ENCODE measurements at regions not wholly inside any gene's neighbourhood (a gene's known extent, or its start where the extent isn't known, plus 50 kb on each side); places are given as distances from the start of the nearest gene placed in this dataset.

GRCh38 chr1:57908147-57908890 is 484.5 kb upstream of the DAB1 start:
- no peak overlapping the region for H3K4me3 ChIP-seq (ENCODE audit: low read length)
- WGBS (ENCODE audit: insufficient coverage): no CpG with 5 or more reads among the region's 6 CpGs
- no peak overlapping the region for H3K27ac ChIP-seq (ENCODE audit: low read length)
- no peaks in the 10 kb centered on the region for H3K9me3 ChIP-seq (replicated peaks; ENCODE audit: control insufficient read depth, low read depth, low read length)
- DNase-seq: no peak
- H3K4me1 ChIP-seq (ENCODE audit: control insufficient read depth, insufficient read depth, low read length): no peaks in the 10 kb centered on the region
- no peaks in the 10 kb centered on the region for H3K36me3 ChIP-seq (ENCODE audit: control insufficient read depth, insufficient read depth, low read length)
- H3K27me3 ChIP-seq (ENCODE audit: control insufficient read depth, insufficient read depth, low read length): no peaks in the 10 kb centered on the region

GRCh38 chr1:57901208-57901919 is 477.5 kb upstream of the DAB1 start:
- DNase-seq: no peak
- 40% methylated on average over 1 of the region's 7 CpGs for WGBS (ENCODE audit: insufficient coverage)
- no peaks in the 10 kb centered on the region for H3K9me3 ChIP-seq (replicated peaks; ENCODE audit: control insufficient read depth, low read depth, low read length)
- H3K4me3 ChIP-seq (ENCODE audit: low read length): no peak overlapping the region
- no peaks in the 10 kb centered on the region for H3K27me3 ChIP-seq (ENCODE audit: control insufficient read depth, insufficient read depth, low read length)
- H3K36me3 ChIP-seq (ENCODE audit: control insufficient read depth, insufficient read depth, low read length): no peaks in the 10 kb centered on the region
- H3K27ac ChIP-seq (ENCODE audit: low read length): no peak overlapping the region
- H3K4me1 ChIP-seq (ENCODE audit: control insufficient read depth, insufficient read depth, low read length): no peaks in the 10 kb centered on the region

GRCh38 chr1:57898531-57898930 is 474.7 kb upstream of the DAB1 start:
- no peak overlapping the region for H3K4me3 ChIP-seq (ENCODE audit: low read length)
- WGBS (ENCODE audit: insufficient coverage): no CpG with 5 or more reads among the region's 7 CpGs
- no peaks in the 10 kb centered on the region for H3K9me3 ChIP-seq (replicated peaks; ENCODE audit: control insufficient read depth, low read depth, low read length)
- H3K27ac ChIP-seq (ENCODE audit: low read length): no peak overlapping the region
- no peaks in the 10 kb centered on the region for H3K27me3 ChIP-seq (ENCODE audit: control insufficient read depth, insufficient read depth, low read length)
- no peak for DNase-seq
- H3K36me3 ChIP-seq (ENCODE audit: control insufficient read depth, insufficient read depth, low read length): no peaks in the 10 kb centered on the region
- no peaks in the 10 kb centered on the region for H3K4me1 ChIP-seq (ENCODE audit: control insufficient read depth, insufficient read depth, low read length)

GRCh38 chr1:57897581-57897980 is 473.7 kb upstream of the DAB1 start:
- no peaks in the 10 kb centered on the region for H3K27me3 ChIP-seq (ENCODE audit: control insufficient read depth, insufficient read depth, low read length)
- WGBS (ENCODE audit: insufficient coverage): 49% methylated on average over 2 of the region's 3 CpGs
- no peak overlapping the region for H3K27ac ChIP-seq (ENCODE audit: low read length)
- no peak for DNase-seq
- H3K36me3 ChIP-seq (ENCODE audit: control insufficient read depth, insufficient read depth, low read length): no peaks in the 10 kb centered on the region
- H3K4me3 ChIP-seq (ENCODE audit: low read length): no peak overlapping the region
- H3K4me1 ChIP-seq (ENCODE audit: control insufficient read depth, insufficient read depth, low read length): no peaks in the 10 kb centered on the region
- no peaks in the 10 kb centered on the region for H3K9me3 ChIP-seq (replicated peaks; ENCODE audit: control insufficient read depth, low read depth, low read length)

- H3K9me3 ChIP-seq (replicated peaks; ENCODE audit: control insufficient read depth, low read depth, low read length): no peaks in the 10 kb centered on the region
- no peaks in the 10 kb centered on the region for H3K36me3 ChIP-seq (ENCODE audit: control insufficient read depth, insufficient read depth, low read length)
- H3K4me1 ChIP-seq (ENCODE audit: control insufficient read depth, insufficient read depth, low read length): no peaks in the 10 kb centered on the region
- H3K27me3 ChIP-seq (ENCODE audit: control insufficient read depth, insufficient read depth, low read length): no peaks in the 10 kb centered on the region
- no peak overlapping the region for H3K4me3 ChIP-seq (ENCODE audit: low read length)
- H3K27ac ChIP-seq (ENCODE audit: low read length): no peak overlapping the region
- DNase-seq: no peak
- 44% methylated on average over 3 of the region's 3 CpGs for WGBS (ENCODE audit: insufficient coverage)
Observed at GRCh38 chr1:57894315-57894714, 470.5 kb upstream of the DAB1 start.

- Histone ChIP-seq H3K4me3 (ENCODE audit: low read length) (no peak overlapping the region), H3K9me3 (replicated peaks; ENCODE audit: control insufficient read depth, low read depth, low read length) (no peaks in the 10 kb centered on the region), H3K27me3 (ENCODE audit: control insufficient read depth, insufficient read depth, low read length) (no peaks in the 10 kb centered on the region), H3K27ac (ENCODE audit: low read length) (no peak overlapping the region), H3K36me3 (ENCODE audit: control insufficient read depth, insufficient read depth, low read length) (no peaks in the 10 kb centered on the region), H3K4me1 (ENCODE audit: control insufficient read depth, insufficient read depth, low read length) (no peaks in the 10 kb centered on the region)
- WGBS (ENCODE audit: insufficient coverage): 55% methylated on average over 3 of the region's 7 CpGs
- DNase-seq: no peak
Observed at GRCh38 chr1:57889676-57890320, 465.9 kb upstream of the DAB1 start.

- H3K27me3 ChIP-seq (ENCODE audit: control insufficient read depth, insufficient read depth, low read length): no peaks in the 10 kb centered on the region
- H3K9me3 ChIP-seq (replicated peaks; ENCODE audit: control insufficient read depth, low read depth, low read length): no peaks in the 10 kb centered on the region
- DNase-seq: no peak
- H3K36me3 ChIP-seq (ENCODE audit: control insufficient read depth, insufficient read depth, low read length): no peaks in the 10 kb centered on the region
- H3K4me1 ChIP-seq (ENCODE audit: control insufficient read depth, insufficient read depth, low read length): no peaks in the 10 kb centered on the region
- no peak overlapping the region for H3K27ac ChIP-seq (ENCODE audit: low read length)
- 76% methylated on average over 4 of the region's 5 CpGs for WGBS (ENCODE audit: insufficient coverage)
- no peak overlapping the region for H3K4me3 ChIP-seq (ENCODE audit: low read length)
Observed at GRCh38 chr1:57887964-57888491, 464.2 kb upstream of the DAB1 start.

- Histone ChIP-seq H3K27me3 (ENCODE audit: control insufficient read depth, insufficient read depth, low read length) (no peaks in the 10 kb centered on the region), H3K36me3 (ENCODE audit: control insufficient read depth, insufficient read depth, low read length) (no peaks in the 10 kb centered on the region), H3K4me1 (ENCODE audit: control insufficient read depth, insufficient read depth, low read length) (no peaks in the 10 kb centered on the region), H3K4me3 (ENCODE audit: low read length) (no peak overlapping the region), H3K27ac (ENCODE audit: low read length) (no peak overlapping the region), H3K9me3 (replicated peaks; ENCODE audit: control insufficient read depth, low read depth, low read length) (no peaks in the 10 kb centered on the region)
- whole genome bisulfite sequencing (ENCODE audit: insufficient coverage): 95% methylated on average over 6 of the region's 7 CpGs
- DNase-seq: no peak
Observed at GRCh38 chr1:57886376-57886775, 462.5 kb upstream of the DAB1 start.

GRCh38 chr1:57883642-57883995 is 459.8 kb upstream of the DAB1 start:
- WGBS (ENCODE audit: insufficient coverage): 93% methylated on average over 2 of the region's 4 CpGs
- no peaks in the 10 kb centered on the region for H3K9me3 ChIP-seq (replicated peaks; ENCODE audit: control insufficient read depth, low read depth, low read length)
- H3K36me3 ChIP-seq (ENCODE audit: control insufficient read depth, insufficient read depth, low read length): no peaks in the 10 kb centered on the region
- no peaks in the 10 kb centered on the region for H3K4me1 ChIP-seq (ENCODE audit: control insufficient read depth, insufficient read depth, low read length)
- no peaks in the 10 kb centered on the region for H3K27me3 ChIP-seq (ENCODE audit: control insufficient read depth, insufficient read depth, low read length)
- H3K27ac ChIP-seq (ENCODE audit: low read length): no peak overlapping the region
- DNase-seq: no peak
- H3K4me3 ChIP-seq (ENCODE audit: low read length): no peak overlapping the region

- no peaks in the 10 kb centered on the region for H3K9me3 ChIP-seq (replicated peaks; ENCODE audit: control insufficient read depth, low read depth, low read length)
- H3K27me3 ChIP-seq (ENCODE audit: control insufficient read depth, insufficient read depth, low read length): no peaks in the 10 kb centered on the region
- WGBS (ENCODE audit: insufficient coverage): 83% methylated on average over 1 of the region's 6 CpGs
- no peak overlapping the region for H3K27ac ChIP-seq (ENCODE audit: low read length)
- no peak for DNase-seq
- H3K36me3 ChIP-seq (ENCODE audit: control insufficient read depth, insufficient read depth, low read length): no peaks in the 10 kb centered on the region
- H3K4me3 ChIP-seq (ENCODE audit: low read length): no peak overlapping the region
- no peaks in the 10 kb centered on the region for H3K4me1 ChIP-seq (ENCODE audit: control insufficient read depth, insufficient read depth, low read length)
Observed at GRCh38 chr1:57882934-57883641, 459.2 kb upstream of the DAB1 start.
